Neural cell (in vitro differentiated cells): ENCODE measurements at regions not wholly inside any gene's neighbourhood (a gene's known extent, or its start where the extent isn't known, plus 50 kb on each side); places are given as distances from the start of the nearest gene placed in this dataset.

ENCODE experiments used
- MXI1 ChIP-seq: fragments of 450-650 bp; conservative IDR thresholded peaks from 2 replicates; pipeline ENCODE4 v1.6.1; 2014; ENCODE audit warnings: antibody characterized with exemption, mild to moderate bottlenecking; ENCODE audit not compliant: poor library complexity, severe bottlenecking
- TF ChIP-seq, protein P1 (sequence below): fragments of 450-650 bp; IDR thresholded peaks from 2 replicates; pipeline ENCODE4 v1.5.1; 2014; ENCODE audit warnings: antibody characterized with exemption, mild to moderate bottlenecking, moderate library complexity; ENCODE audit not compliant: poor library complexity, severe bottlenecking

GRCh38 chr6:149194820-149195558 is 122.5 kb upstream of the TAB2 start:
- TF ChIP-seq MXI1, result no peak
- TF ChIP-seq, protein P1, sequence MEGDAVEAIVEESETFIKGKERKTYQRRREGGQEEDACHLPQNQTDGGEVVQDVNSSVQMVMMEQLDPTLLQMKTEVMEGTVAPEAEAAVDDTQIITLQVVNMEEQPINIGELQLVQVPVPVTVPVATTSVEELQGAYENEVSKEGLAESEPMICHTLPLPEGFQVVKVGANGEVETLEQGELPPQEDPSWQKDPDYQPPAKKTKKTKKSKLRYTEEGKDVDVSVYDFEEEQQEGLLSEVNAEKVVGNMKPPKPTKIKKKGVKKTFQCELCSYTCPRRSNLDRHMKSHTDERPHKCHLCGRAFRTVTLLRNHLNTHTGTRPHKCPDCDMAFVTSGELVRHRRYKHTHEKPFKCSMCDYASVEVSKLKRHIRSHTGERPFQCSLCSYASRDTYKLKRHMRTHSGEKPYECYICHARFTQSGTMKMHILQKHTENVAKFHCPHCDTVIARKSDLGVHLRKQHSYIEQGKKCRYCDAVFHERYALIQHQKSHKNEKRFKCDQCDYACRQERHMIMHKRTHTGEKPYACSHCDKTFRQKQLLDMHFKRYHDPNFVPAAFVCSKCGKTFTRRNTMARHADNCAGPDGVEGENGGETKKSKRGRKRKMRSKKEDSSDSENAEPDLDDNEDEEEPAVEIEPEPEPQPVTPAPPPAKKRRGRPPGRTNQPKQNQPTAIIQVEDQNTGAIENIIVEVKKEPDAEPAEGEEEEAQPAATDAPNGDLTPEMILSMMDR, result no peak
